ENCODE measurements at regions not wholly inside any gene's neighbourhood (a gene's known extent, or its start where the extent isn't known, plus 50 kb on each side); places are given as distances from the start of the nearest gene placed in this dataset.

DNA sequence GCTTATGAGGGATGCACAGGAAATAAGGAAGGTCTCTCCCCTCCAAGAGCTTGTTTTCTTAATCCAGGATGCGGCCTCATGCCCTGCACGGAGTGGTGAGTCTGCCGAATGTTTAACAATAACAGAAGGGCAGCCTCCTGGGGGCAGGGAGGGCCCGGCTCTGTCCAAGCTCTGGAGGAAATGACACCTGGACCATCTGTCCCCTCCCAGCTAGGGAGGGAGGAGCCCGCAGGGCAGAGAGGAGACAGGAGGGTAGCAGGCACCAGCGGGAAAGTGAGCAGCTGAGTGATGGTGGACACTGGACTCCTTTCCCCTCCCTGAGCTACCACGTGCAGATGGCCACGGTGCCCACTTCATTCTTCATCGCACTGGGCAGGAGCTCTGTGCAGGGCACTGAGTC, 398.2 kb upstream of the MYT1L start:
- TF ChIP-seq, protein P1, sequence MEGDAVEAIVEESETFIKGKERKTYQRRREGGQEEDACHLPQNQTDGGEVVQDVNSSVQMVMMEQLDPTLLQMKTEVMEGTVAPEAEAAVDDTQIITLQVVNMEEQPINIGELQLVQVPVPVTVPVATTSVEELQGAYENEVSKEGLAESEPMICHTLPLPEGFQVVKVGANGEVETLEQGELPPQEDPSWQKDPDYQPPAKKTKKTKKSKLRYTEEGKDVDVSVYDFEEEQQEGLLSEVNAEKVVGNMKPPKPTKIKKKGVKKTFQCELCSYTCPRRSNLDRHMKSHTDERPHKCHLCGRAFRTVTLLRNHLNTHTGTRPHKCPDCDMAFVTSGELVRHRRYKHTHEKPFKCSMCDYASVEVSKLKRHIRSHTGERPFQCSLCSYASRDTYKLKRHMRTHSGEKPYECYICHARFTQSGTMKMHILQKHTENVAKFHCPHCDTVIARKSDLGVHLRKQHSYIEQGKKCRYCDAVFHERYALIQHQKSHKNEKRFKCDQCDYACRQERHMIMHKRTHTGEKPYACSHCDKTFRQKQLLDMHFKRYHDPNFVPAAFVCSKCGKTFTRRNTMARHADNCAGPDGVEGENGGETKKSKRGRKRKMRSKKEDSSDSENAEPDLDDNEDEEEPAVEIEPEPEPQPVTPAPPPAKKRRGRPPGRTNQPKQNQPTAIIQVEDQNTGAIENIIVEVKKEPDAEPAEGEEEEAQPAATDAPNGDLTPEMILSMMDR (conservative IDR thresholded peaks at IDR 0.05 in 1 of 2, IDR thresholded peaks at IDR 0.05 in 1 of 2; ENCODE audit: extremely low read depth in 1 of 2, insufficient read depth in 1 of 2, low read depth in 1 of 2, low read length in 2 of 2): no peak
- TF ChIP-seq EZH2 (IDR thresholded peaks at IDR 0.05; ENCODE audit: borderline replicate concordance, low read length): no peak

Measured in mammary epithelial cell (primary cell).